Loucy (cell line): ENCODE measurements at regions not wholly inside any gene's neighbourhood (a gene's known extent, or its start where the extent isn't known, plus 50 kb on each side); places are given as distances from the start of the nearest gene placed in this dataset.

ENCODE experiments used
- EZH2phosphoT487 ChIP-seq: fragments of 200-600 bp; IDR thresholded peaks from 2 replicates; pipeline ENCODE4 v1.6.1; 2018; ENCODE audit warnings: antibody characterized with exemption, mild to moderate bottlenecking, moderate library complexity, borderline replicate concordance
- TF ChIP-seq, protein P1 (sequence below): fragments of 200-600 bp; sonication (generic); conservative IDR thresholded peaks from 2 replicates; pipeline ENCODE4 v1.5.1; 2014; ENCODE audit warnings: mild to moderate bottlenecking, antibody characterized with exemption, low read length

DNA sequence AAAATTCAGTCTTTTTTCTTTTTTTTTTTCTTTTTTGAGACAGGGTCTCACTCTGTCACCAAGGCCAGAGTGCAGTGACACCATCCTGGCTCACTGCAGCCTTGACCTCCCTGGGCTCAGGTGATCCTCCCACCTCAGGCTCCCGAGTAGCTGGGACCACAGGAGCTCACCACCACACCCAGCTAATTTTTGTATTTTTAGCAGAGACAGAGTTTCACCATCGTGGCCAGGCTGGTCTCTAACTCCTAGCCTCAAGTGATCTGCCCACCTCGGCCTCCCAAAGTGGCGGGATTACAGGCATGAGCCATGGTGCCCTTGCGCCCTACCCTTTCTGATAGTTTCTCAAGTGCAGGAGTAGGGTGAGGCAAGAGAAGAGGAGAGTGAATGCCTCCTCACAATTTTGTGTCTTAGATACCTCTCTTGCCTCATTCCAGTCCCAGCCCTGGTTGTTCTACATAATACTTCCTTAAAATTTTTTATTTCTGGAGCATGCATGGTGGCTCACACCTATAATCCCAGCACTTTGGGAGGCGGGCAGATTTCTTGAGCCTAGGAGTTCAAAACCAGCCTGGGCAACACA lies 68.2 kb upstream of the CAB39 start:
- TF ChIP-seq, protein P1, sequence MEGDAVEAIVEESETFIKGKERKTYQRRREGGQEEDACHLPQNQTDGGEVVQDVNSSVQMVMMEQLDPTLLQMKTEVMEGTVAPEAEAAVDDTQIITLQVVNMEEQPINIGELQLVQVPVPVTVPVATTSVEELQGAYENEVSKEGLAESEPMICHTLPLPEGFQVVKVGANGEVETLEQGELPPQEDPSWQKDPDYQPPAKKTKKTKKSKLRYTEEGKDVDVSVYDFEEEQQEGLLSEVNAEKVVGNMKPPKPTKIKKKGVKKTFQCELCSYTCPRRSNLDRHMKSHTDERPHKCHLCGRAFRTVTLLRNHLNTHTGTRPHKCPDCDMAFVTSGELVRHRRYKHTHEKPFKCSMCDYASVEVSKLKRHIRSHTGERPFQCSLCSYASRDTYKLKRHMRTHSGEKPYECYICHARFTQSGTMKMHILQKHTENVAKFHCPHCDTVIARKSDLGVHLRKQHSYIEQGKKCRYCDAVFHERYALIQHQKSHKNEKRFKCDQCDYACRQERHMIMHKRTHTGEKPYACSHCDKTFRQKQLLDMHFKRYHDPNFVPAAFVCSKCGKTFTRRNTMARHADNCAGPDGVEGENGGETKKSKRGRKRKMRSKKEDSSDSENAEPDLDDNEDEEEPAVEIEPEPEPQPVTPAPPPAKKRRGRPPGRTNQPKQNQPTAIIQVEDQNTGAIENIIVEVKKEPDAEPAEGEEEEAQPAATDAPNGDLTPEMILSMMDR, result no peak
- no peak for TF ChIP-seq EZH2phosphoT487
